GM12875 (cell line): ENCODE measurements at regions not wholly inside any gene's neighbourhood (a gene's known extent, or its start where the extent isn't known, plus 50 kb on each side); places are given as distances from the start of the nearest gene placed in this dataset.

Experiments
- H3K4me3 ChIP-seq: one replicate; pipeline ENCODE4 v1.5.1; 2011; ENCODE audit warnings: low read depth, low read length, control low read depth
- CTCF ChIP-seq: IDR thresholded peaks from 2 replicates; pipeline ENCODE4 v1.5.1; 2011; ENCODE audit warnings: low read depth, mild to moderate bottlenecking, control low read depth, inconsistent platforms, low read length, moderate library complexity, borderline replicate concordance; ENCODE audit not compliant: insufficient read depth

GRCh38 chr1:10942542-10942912 is 69.9 kb upstream of the TARDBP start:
- TF ChIP-seq CTCF = no peak
- no peak overlapping the region for H3K4me3 ChIP-seq

- TF ChIP-seq CTCF = no peak
- no peak overlapping the region for H3K4me3 ChIP-seq
Measured at GRCh38 chr1:10943041-10943440, 69.4 kb upstream of the TARDBP start.

GRCh38 chr1:10943991-10944730 is 68.3 kb upstream of the TARDBP start:
- TF ChIP-seq CTCF = no peak
- H3K4me3 ChIP-seq = no peak overlapping the region

GRCh38 chr1:10945991-10946509 is 66.4 kb upstream of the TARDBP start:
- H3K4me3 ChIP-seq = no peak overlapping the region
- no peak for TF ChIP-seq CTCF

- TF ChIP-seq CTCF = no peak
- H3K4me3 ChIP-seq = no peak overlapping the region
Measured at GRCh38 chr1:10947181-10947580, 65.3 kb upstream of the TARDBP start.

GRCh38 chr1:10947691-10948462 is 64.6 kb upstream of the TARDBP start:
- no peak overlapping the region for H3K4me3 ChIP-seq
- no peak for TF ChIP-seq CTCF

- TF ChIP-seq CTCF = no peak
- no peak overlapping the region for H3K4me3 ChIP-seq
Measured at GRCh38 chr1:10948463-10948775, 64.0 kb upstream of the TARDBP start.
